ENCODE measurements at regions not wholly inside any gene's neighbourhood (a gene's known extent, or its start where the extent isn't known, plus 50 kb on each side); places are given as distances from the start of the nearest gene placed in this dataset.
"Not testable (repeated sequence)": the region's sequence is repeated elsewhere in the genome, so short reads cannot be mapped to it uniquely, and the experiment has no call there.

DNA sequence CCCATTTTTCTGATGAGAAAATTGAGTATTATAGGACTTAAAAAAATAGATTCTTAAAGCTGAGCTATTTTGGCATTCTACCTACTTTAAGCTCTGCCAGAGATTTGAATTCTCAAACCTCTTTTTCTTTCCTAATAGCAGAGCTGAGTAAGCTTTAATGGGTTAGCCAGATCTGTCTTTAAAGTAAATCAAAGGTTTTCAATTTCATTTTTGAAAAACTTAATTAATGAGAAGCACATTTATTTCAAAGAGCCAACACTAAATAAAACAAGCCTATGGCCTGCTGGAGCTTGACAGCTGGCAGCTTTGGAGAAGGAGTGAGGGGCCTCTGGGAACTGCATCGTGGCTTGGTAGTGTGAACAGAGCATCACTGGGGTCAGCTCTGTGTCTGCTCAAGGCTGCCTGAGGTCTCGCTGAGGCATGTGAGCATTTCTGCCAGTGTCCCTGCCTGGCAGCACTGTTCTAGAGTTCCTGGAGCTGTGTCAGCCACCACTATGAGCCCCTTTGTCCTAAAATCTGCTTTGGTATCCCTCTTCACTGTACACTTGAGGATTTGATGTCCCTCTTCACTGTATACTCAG, 50.4 kb upstream of the PRSS23 start:
- DNase-seq, result no peak

DNA sequence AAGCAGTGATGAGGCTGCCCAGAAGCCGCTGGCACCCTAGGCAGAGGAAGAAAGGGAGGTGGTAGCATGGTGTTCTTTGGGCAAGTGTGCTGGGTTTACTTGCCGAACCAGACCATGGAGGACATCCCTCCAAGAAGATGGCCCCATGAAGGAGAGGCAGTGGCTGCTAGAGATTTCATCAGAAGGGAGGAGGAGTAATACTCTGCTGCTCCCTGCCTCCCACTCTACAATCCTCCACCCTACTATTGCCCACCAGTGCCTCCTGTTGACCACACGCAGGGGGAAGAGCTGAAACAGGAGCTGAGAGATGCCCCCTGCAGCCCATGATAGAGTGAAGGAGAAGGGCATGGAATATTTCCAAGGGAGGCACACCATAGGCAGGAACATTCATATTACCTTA, 51.0 kb upstream of the PRSS23 start:
- DNase-seq, result no peak

DNA sequence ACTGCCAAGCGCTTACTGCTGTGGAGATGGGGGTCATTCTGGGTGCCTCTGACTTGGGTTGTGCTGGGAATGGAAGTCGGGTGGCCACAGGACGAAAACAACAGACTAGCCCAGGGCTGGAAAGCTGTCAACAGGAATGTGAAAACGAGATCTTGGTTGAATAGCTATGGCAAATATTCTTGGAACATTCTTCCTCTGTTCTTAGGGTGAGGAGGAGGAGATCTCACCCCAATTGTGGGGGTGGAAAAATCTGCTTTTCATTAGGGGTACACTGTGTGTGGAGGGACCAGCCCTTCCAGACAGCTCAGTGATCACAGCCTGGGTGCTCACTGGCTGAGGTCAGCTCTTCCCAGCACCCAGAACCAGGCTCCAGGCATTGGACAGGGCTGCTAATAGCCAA, 52.0 kb upstream of the PRSS23 start:
- DNase-seq, result no peak

DNA sequence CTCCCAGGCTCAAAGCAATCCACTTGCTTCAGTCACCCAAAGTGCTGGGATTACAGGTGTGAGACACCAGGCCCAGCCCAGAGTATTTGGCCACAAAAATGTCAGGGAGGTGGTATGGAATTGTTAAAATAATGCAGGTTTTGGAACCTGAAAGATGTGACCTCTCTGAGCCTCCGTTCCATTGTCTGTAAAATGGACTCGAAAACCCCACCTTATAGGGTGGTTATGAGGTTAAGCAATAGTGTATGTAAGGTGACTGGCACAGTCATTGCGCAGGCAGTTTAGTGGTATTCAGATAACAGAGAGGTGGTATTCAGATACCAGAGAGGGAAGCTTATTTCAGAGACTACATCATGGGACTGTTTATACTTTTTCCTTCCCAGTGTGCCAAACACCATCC, 52.5 kb upstream of the PRSS23 start:
- no peak for DNase-seq

DNA sequence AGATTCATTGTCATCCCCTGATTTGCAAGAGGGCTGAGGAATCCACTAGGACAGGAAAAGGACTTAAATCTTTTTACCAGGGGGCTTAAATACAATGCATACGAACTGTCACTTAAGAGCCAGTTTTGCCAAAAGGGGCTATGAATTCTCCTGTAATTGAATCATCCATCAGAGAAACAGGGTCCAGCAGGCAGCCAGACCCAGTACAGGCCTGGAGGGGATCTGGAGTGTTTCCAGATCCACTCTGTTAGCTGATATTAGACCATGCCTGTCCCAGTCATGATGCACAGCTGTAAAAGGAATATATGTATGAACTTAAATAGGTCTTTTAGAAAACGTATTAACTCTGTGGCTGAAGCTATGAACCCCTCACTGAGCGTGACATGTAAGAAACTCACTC, 53.8 kb upstream of the PRSS23 start:
- no peak for DNase-seq

DNA sequence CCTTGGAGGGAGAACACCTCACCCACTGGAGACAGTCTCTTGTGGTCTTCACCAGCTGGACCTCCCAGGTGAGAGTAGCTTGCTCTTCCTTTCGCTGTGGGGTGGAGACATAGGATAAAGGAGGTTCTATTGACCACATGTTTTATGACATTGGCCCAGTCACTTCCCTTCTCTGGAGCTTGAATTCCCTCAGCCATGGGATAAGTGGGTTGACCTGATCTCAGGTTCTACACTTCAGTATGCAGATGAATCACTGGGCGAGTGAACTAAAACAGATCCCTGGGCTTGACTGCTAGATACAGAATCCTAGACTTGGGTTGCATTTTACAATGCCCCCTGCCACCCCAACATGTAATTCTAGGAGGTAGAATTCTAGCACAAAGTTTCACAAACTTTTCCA, 54.8 kb upstream of the PRSS23 start:
- DNase-seq, result no peak

DNA sequence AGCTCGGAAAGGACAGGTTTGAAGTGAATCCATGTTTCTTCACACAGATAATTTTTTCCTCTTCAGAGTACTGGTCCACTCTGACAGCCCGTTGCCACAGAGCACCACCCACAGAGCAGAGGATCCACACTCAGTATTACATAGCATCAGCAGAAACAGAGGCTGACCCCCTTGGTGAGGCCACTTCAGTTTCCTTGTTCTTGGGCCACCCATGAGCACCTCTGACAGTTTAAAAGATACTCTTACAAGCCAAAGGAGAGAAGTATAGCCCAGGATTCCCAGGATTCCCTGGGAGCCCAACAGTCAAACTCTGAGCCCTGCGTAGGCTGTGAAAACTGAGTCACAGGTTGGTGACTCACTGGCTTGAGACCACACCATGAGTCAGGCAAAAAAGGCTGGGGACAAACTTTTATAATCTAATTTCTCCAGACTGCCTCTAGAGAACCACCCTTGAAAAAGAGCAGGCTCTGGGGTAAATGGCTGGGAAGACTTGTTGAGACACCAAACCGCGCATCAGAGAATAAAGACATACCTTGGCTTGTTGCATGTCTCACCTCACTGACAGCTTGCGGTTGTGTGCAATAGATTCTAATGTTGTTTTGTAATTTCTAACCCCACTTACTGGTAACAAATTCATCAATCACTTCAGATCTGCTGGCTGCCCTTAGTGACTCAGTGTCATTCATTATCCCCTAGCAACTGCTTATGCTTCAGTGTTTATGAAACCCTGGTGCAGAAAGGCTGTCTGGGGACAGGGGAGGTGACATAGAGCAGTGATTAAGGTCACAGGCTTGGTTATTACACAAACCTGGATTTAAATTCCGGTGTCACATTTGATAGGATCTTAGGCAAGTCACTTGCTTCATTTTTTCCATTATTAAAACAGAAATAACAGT, 56.9 kb upstream of the PRSS23 start:
- peak; percentile 96 to 97 for DNase-seq

DNA sequence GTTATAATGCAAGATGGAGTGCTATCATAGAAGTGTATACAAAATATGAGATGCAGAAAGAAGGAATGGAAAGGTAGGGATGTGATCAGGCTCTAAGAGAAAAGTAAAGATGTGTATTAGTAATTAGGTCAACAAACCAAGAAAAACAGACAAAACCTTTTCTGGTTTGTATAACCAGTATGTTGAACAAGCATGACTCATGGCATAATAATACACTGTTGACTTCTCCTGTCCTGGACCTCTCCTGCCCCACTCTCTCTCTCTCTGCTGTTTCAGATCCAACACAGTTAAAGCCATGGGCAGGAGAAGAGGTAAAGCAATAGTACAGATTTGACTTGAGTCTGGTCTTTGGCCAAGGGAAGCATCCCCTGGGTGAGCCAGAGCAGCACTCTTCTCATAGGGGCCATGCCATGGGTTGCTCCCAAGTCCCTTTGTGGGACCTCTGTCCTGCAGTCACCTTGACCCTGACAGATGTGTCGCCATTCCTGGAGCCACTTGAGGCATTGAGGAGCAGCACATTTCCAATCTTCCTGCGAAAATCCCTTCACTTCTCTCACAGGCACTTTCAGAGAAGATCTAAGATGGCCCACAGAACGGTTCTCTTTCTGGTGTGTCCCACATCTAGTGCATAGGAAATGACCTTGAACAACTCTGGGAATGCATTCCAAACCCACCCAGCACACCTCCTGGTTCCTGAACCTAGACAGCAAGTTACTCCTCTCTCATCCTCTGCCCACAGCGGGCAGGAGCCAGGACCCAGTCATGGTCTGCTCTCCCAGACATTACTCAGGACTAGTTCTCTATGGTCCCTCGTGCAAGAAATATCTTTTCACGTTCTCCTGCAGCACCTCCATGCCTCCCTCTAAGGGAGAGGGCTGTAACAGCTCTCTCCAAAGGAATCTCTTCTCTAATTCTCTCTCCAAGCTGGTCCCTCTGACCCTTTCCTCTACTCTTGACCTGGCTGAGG, 58.2 kb upstream of the PRSS23 start:
- DNase-seq, result peak in 1 of 2 experiments; percentile 73

DNA sequence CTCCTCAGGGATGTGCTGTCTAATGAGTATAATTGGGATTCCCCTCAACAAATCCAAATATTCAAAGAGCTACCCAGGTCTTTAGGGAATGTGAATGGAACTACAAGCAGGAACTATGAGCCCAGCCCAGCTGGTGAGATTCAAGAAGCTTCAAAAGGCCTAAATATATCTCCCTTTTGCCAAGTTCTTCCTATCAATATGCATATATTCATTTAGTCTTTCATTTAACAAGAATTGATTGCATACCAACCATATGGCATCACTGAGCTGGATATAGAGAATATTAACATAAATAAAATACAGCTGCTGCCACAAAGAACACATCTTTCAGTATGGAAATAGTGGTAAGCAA, 58.9 kb upstream of the PRSS23 start:
- no peak for DNase-seq

DNA sequence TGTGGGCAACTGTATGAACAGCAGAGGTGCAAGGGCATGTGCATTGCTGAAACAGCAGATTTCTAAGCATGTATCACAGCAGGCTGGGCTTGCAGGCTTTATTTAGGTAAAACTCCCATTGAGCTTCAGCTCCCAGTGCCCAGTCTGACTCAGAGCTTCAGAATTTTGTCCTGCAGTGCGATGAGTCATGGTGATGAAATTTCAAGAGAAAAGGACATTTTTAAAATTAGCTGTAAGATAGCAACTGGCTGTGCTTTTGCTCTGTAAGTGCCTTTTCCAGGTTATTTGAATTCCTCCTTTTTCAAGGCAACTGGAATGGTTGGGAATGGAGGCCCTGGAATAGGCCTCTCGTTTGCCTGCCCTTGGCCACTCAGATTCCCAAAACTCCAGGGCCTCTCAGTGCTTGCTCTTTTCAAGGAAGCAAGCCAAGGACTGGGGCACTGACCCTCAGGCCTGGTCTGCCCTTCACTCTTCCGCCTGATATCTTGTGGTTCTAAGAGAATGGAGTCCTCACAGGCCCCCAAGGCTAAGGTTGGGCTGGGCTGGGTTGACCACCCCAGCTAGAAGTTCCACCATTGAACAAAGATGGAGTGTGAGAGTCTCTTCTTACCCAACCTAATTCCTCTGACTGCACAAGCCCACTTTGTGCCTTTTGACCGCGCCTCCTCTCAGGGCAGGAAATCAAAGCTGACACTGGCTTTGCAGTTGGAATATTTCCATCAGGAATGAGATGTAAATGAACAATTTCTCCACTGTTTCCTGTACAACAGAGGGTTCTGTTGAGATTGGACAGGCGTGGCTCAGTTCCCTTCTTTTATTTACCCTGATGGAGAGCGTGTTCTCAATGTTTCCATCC, 59.5 kb upstream of the PRSS23 start:
- DNase-seq, result peak; percentile 93 to 98

DNA sequence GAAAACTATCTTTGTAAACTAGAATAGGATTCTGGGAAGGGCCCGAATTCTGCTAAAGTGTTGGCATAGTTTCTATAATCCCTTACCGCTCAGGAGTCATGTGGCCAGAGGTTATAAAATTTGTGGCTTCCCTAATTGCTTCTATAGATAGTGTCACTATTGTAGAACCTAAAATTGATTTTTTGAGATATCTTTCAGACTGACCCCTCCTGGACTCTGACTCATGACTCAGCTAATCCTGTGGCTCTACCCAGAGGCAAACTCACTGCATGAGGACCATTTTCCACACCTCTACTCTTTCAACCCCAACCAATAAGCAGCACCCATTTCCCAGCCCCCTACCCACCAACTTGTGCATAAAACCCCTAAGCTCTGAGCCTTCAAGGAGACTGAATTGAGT, 61.8 kb upstream of the PRSS23 start:
- DNase-seq, result no peak

DNA sequence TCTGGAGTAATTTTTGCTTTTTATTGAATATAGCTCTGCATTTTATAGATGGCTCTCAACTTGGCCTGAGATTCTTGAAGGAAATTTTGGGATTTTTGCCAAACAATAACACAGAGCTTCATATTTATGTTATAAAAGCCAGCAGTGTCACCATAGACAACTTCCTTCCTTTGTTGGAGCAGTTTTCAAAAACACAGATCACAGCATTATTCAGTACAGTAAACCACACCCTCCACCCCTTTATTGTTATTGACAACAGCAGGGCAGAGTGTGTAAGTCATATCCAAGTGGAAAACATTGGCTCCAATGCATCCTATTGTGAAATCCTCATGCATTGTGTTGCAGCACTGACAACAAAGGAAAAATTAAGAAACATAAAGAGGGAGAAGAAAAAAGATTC, 62.6 kb upstream of the PRSS23 start:
- DNase-seq, result peak in 1 of 2 experiments; percentile 62

DNA sequence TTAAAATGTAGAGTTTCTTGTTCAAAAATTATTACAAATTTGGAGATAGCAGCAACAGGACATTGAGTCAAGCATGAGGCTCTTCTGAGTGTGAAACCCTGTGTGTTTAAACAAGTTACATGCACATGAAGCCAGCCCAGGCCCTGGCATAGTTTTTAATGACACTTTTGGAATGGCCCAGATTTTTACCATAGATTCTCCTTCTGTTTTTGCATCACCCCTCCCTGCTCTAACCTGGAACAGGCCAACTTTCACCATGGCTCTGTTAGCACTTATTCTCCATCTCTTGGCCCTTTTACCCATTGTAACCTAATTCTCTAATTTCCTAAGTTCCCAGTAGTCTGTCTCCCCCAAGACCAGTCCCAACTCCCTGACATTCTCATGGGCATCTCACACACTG, 63.1 kb upstream of the PRSS23 start:
- no peak for DNase-seq

DNA sequence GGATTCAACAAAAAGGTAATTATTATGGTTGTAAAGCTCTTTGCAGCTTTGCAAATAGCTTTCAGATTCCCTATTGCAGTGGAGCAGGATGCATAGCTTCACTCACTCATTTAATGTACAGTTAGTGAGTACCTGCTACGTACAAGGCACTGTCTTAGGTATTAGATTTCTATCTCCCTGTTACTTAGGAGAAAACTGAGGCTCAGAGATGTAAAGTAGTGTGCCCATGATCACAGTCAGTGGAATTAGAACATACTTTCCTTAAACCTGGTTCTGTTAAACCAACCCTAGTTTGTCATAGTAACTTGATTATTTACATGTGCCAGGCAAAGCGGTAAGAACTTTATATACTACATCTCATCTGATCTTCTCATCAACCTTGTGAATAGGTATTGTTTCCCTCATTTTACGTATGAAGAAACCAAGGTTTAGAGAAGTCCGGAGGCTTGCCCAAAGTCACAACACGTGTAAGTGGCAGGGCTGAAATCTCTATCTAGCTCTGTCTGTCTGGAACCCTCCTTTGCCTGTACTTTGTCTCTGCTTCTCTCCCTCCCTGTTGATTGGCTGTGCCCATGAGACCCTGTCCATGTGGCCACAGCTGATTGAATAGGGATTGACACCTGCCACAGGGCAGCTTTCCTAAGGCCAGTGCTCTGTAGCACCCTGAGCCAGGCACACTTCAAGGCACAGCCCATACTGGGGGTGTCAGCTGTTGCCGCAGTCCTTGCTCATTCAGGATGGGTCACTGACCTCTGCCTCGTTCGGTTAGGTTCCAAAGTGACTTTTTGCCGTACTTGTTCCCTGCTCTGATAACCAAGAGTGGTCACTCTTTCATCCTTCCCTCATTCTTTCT, 63.8 kb upstream of the PRSS23 start:
- DNase-seq, result peak in 1 of 2 experiments; percentile 53

DNA sequence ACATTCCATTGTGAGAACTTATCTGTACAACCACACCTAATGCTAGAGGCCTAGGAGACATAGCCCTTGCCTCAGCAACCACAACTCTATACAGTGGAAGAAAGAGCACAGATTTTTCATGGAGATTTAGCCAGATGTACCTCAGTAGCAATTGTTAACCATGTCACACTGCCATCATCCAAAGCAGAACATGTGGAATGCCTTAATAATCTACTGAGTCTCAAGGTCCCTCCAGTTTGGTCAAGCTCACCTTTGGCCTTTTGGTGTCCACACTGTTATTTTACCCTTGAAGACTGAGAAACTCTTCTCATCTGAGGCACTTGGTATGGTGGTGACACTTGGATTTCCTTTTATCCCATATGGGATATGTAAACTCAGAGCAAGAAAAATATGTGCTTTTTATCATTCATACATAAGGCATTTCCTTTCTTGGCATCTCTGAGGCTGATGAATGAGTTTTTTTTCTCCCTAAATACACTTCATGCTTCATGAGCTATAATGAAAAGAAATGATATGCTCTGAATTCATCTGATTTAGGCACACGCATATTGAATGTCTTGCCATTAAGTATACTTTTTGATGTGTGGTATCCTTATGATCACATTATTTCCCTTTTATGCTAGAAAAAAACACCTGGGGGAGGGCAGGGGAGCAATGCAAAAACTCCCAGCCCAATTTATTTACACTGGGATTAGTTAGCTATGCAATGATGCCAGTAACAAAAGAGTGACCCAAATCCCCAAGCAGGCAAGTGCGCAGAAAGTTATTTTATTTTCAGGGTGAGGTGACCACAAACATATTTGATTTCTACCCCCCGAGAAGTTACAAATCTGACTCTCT, 63.3 kb upstream of the ME3 start:
- peak; percentile 73 to 90 for DNase-seq

DNA sequence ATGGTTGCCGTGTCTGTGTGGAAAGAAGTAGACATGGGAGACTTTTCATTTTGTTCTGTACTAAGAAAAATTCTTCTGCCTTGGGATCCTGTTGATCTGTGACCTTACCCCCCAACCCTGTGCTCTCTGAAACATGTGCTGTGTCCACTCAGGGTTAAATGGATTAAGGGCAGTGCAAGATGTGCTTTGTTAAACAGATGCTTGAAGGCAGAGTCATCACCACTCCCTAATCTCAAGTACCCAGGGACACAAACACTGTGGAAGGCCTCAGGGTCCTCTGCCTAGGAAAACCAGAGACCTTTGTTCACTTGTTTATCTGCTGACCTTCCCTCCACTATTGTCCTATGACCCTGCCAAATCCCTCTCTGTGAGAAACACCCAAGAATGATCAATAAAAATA, 60.3 kb upstream of the ME3 start:
- DNase-seq, result not testable (repeated sequence)

DNA sequence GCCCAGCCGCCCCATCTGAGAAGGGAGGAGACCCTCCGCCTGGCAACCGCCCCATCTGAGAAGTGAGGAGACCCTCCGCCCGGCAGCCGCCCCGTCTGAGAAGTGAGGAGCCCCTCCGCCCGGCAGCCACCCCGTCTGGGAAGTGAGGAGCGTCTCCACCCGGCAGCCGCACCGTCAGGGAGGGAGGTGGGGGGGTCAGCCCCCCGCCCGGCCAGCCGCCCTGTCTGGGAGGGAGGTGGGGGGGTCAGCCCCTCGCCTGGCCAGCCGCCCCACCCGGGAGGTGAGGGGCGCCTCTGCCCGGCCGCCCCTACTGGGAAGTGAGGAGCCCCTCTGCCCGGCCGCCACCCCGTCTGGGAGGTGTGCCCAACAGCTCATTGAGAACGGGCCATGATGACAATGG, 59.9 kb upstream of the ME3 start:
- not testable (repeated sequence) for DNase-seq

DNA sequence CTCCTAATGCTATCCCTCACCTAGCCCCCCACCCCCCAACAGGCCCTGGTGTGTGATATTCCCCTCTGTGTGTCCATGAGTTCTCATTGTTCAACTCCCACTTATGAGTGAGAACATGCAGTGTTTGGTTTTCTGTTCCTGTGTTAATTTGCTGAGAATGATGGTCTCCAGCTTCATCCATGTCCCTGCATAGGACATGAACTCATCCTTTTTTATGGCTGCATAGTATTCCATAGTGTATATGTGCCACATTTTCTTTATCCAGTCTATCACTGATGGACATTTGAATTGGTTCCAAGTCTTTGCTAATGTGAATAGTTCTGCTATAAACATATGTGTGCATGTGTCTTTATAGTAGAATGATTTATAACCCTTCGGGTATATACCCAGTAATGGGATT, 57.2 kb upstream of the ME3 start:
- DNase-seq, result not testable (repeated sequence)

DNA sequence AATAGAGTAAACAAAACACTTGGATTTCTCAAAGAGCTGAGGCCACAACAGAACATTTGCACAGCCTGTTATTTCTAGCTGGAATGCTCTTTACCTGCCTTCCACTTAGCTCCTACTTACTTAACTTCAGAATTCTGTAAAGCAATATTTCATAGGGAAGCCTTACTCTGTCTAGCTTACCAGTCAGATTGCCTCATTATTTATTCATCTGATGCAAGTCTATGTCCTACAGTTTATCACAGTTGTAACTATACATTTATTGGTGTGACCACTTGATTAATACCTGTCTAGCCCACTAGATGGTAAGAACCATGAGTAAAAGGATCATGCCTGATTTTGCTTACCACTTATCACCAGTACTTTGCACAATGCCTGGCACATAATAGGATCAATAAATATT, 56.1 kb upstream of the ME3 start:
- DNase-seq, result no peak

DNA sequence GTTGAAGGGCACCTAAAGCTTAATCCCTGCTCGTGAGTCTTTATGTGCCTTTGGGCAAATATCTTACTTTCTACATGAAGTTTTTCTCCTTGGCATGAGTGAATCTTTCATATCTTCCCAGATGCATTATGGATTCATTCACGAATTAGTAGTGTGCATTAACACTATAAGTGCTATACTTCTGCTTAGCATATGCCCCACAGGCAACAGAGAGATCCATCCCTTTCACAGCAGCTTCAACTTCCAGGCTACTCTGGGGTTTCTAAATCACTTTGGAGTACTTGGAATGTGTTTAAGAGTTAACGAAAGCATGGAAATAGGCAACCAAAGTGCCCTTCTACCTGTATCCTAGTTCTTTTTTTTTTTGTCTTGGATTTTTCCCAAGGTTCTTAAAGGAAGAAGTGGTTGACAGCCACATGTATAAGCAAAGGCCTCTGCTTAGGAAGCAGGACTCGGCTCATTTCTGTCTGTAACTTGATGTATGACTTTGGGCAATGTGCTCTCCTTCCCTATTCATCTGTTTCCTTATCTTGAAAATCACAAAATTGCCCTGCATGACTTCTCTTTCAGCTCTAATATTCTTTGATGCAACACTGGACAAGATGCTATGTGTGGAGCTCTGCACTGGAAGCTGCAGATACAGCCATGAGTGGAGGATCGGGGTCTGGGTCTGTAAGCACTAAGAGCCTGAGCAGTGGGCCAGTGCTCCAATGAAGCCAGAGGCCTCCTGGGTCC, 54.5 kb upstream of the ME3 start:
- DNase-seq, result no peak
